GM12873 (cell line): ENCODE measurements at regions not wholly inside any gene's neighbourhood (a gene's known extent, or its start where the extent isn't known, plus 50 kb on each side); places are given as distances from the start of the nearest gene placed in this dataset.

Experiments
- CTCF ChIP-seq: IDR thresholded peaks from 2 replicates; pipeline ENCODE4 v1.5.1; 2012; ENCODE audit warnings: low read depth, mild to moderate bottlenecking, moderate library complexity, low read length, control low read depth; ENCODE audit not compliant: insufficient read depth; ENCODE audit errors: missing control alignments

- TF ChIP-seq CTCF: no peak
Measured at GRCh38 chr9:16057541-16057940, 504.7 kb downstream of the CCDC171 start.

- TF ChIP-seq CTCF: no peak
Measured at GRCh38 chr9:16058131-16058549, 505.3 kb downstream of the CCDC171 start.

GRCh38 chr9:16060436-16061129 lies 507.7 kb downstream of the CCDC171 start:
- no peak for TF ChIP-seq CTCF

- no peak for TF ChIP-seq CTCF
Measured at GRCh38 chr9:16062542-16063240, 509.8 kb downstream of the CCDC171 start.

DNA sequence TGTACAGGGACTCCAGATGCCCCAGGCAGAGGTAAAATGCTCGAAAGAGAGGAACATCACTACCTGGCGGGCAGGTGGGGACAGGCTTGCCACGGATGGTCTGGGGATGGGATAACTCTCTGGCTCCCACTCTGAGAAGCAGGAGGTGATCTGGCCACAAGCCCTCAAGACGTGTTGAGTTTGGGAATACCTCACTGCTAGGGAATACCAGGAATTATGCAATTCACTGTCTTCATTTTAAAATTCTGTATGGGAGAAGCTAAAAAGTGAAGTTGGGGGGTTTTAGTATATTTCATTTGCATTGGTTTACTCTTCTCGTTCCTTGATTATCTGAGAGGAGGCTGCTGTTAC lies 510.4 kb downstream of the CCDC171 start:
- no peak for TF ChIP-seq CTCF

- TF ChIP-seq CTCF: no peak
Measured at GRCh38 chr9:16064771-16065170, 511.9 kb downstream of the CCDC171 start.

DNA sequence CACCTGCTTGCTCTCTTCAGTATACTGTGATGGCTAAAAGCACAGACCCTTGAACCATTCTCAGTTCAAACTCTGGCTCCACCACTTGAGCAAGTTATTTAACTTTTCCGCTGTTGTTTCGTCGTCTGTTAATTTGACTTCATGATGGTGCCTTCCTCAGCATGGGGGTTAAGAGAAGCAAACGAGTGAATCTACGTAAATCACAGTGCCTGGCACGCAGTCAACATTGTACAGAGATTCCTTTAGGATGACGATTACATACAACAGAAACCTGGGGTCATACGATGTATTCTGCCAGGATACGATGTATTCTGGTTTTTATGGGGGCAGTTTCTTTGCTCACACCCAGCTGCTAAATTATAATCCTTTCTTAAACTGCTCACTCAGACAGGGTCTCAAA lies 515.6 kb downstream of the CCDC171 start:
- no peak for TF ChIP-seq CTCF
